Ectodermal cell (in vitro differentiated cells): ENCODE measurements at regions not wholly inside any gene's neighbourhood (a gene's known extent, or its start where the extent isn't known, plus 50 kb on each side); places are given as distances from the start of the nearest gene placed in this dataset.

ENCODE experiments used
- H3K27ac ChIP-seq: 2 replicates; pipeline ENCODE4 v1.7.0; 2013; ENCODE audit warnings: mild to moderate bottlenecking, low read depth, low read length; ENCODE audit not compliant: insufficient read depth, poor library complexity, severe bottlenecking
- H3K27me3 ChIP-seq: 2 replicates; pipeline ENCODE4 v1.7.0; 2013; ENCODE audit warnings: mild to moderate bottlenecking, low read length; ENCODE audit not compliant: insufficient read depth, control insufficient read depth, poor library complexity, severe bottlenecking
- H3K36me3 ChIP-seq: one replicate; pipeline ENCODE4 v1.7.0; 2013; ENCODE audit warnings: low read length; ENCODE audit not compliant: control insufficient read depth, insufficient read depth
- H3K4me1 ChIP-seq: one replicate; pipeline ENCODE4 v1.7.0; 2013; ENCODE audit warnings: low read length; ENCODE audit not compliant: control insufficient read depth, insufficient read depth
- H3K4me3 ChIP-seq: 2 replicates; pipeline ENCODE4 v1.7.0; 2013; ENCODE audit warnings: low read depth, low read length, control low read depth; ENCODE audit not compliant: insufficient read depth
- H3K9me3 ChIP-seq: 2 replicates; pipeline ENCODE4 v1.7.0; 2013; ENCODE audit warnings: mild to moderate bottlenecking, low read length, moderate library complexity; ENCODE audit not compliant: control insufficient read depth
- WGBS, 2 experiments: methylation state at CpG; one replicate each; pipeline ENCODE4 v1.1.7; 2013; ENCODE audit warnings: missing lambda C conversion rate in 2 of 2; 5-methylcytosine and 5-hydroxymethylcytosine counted together

DNA sequence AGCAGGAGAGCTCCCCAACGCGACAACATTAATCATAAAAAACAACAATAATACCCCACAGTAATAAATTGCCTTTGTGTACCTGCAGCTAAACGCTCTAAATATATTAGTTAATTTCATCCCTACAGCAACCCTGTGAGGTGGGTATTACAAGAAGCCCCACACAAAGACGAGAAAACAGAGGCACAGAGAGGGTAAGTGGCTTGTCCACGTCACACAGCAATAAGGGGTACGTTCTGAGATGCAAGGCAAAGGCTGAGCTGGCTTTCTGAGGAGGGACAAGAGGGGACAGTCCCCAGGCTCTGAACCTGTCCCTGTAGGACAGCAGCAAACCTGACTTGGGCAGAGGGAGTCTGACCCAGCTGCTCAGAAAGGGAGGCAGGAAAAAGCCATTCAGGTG, 78.2 kb downstream of the NCOR2 start:
- Histone ChIP-seq H3K27ac (no peak overlapping the region), H3K4me1 (no peaks in the 10 kb centered on the region), H3K36me3 (no peaks in the 10 kb centered on the region), H3K9me3 (no peaks in the 10 kb centered on the region), H3K4me3 (no peak overlapping the region), H3K27me3 (no peaks in the 10 kb centered on the region)
- 78 to 81% methylated on average over 6 of the region's 6 CpGs for WGBS, 2 experiments

DNA sequence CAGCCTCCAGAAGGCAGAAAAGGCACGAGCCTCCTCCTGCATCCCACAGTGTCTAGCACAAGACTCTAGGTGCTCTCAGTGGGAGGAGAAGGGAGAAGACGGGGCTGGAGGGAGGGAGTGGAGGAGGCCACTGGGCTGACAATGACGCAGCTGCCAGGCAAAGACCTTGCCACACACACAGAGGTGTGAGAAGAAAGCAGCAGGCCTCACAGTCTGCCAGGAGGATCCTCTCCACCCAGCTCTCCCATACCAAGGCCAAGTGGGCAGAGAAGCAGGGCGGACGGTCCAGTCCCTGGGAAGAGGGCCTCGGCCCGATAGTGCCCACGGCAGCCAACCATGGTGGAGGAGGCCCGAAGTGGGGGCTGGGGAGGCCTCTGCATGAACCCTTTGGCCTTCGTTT, 78.9 kb downstream of the NCOR2 start:
- no peak overlapping the region for H3K4me3 ChIP-seq
- H3K27me3 ChIP-seq: no peaks in the 10 kb centered on the region
- no peaks in the 10 kb centered on the region for H3K4me1 ChIP-seq
- WGBS, 2 experiments: 91 to 93% methylated on average over 10 of the region's 10 CpGs
- H3K27ac ChIP-seq: no peak overlapping the region
- no peaks in the 10 kb centered on the region for H3K9me3 ChIP-seq
- H3K36me3 ChIP-seq: no peaks in the 10 kb centered on the region

DNA sequence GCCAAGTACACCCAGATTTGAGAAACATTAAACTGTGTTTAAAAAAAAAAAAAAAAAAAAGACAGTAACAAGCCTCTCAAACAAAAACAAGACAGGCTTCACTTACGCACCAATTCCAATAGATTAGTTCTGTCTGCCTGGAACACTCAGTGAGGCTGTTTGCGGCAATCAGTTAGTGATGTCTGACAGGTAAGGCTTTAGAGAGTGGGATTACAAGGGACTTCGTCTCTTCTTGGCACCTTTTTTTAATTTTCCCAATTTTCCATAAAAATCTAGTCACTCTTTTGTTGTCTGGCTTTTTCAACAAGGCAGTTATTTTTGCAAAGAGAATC, 79.6 kb downstream of the NCOR2 start:
- no peaks in the 10 kb centered on the region for H3K4me1 ChIP-seq
- H3K27ac ChIP-seq: no peak overlapping the region
- no peak overlapping the region for H3K4me3 ChIP-seq
- no peaks in the 10 kb centered on the region for H3K27me3 ChIP-seq
- H3K9me3 ChIP-seq: no peaks in the 10 kb centered on the region
- no peaks in the 10 kb centered on the region for H3K36me3 ChIP-seq
- 70 to 74% methylated on average over 3 of the region's 3 CpGs for WGBS, 2 experiments

DNA sequence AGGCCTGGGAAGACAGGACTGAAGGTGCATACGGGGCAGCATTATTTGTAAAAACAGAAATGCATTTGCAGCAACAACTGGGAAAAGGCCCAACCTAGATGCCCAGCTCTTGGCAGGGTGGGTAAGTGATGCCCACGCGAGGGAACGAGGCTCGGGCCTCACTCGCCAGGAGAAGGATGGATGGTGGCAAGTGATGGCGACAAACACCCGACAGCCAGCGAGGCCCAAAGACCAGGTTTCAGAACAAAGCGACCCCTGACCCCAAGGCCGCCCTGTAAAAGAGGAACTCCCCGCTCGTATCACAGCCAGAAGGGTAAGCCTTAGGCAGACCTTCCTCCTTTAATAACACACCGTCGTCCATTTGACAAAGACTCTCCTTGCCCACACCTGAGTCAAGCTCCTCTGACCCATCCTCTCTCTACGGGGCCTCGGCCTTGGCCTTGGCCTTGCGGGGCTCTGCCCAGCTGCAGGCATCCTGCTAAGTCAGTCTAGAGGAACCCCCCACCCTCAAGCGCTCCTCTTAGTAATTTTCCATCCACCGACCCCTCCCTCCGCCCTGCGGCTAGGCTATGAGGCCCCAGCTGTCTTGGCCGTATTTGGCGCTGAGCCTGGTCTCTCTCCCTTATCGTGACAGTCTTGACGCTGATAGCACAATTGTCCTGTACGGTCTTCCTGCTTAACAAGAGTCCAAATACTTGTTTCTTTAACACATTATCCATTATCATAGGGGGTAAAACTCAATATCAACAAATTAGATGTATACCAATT, 80.2 kb downstream of the NCOR2 start:
- no peaks in the 10 kb centered on the region for H3K4me1 ChIP-seq
- H3K27ac ChIP-seq: no peak overlapping the region
- no peaks in the 10 kb centered on the region for H3K9me3 ChIP-seq
- no peaks in the 10 kb centered on the region for H3K36me3 ChIP-seq
- H3K4me3 ChIP-seq: no peak overlapping the region
- H3K27me3 ChIP-seq: no peaks in the 10 kb centered on the region
- 92 to 94% methylated on average over 27 of the region's 27 CpGs for WGBS, 2 experiments

DNA sequence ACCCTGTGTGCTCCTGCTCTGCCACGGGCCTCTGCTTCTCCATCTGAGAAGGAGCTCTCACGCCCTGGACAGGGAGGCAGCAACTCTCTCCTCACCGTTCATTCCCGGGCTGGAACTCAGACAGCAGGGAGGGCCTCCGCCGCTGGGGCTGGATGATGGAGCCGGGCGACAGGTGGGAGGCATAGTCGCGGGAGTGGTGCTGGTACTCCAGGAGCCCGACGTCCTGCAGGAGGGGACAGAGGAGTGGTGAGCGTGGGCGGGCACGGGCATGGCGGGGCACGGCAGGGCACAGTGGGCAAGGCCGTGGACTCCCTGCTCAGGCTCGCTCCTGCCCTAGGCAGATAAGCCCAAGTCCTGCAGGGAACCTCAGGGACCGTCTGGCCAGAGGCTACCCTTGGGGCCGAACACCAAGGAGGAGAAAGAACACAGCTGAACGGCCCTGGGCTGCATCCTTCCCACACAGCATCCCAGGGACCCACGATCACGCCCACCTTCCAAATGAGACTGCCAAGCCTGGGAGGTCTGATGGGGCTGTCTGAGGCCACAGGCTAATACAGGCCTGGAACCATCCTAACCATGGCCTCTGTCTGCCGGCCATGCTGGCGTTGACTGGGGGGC, 81.0 kb downstream of the NCOR2 start:
- peak overlapping the region; percentile 8 for H3K27ac ChIP-seq
- no peaks in the 10 kb centered on the region for H3K36me3 ChIP-seq
- WGBS, 2 experiments: 94 to 96% methylated on average over 26 of the region's 26 CpGs

DNA sequence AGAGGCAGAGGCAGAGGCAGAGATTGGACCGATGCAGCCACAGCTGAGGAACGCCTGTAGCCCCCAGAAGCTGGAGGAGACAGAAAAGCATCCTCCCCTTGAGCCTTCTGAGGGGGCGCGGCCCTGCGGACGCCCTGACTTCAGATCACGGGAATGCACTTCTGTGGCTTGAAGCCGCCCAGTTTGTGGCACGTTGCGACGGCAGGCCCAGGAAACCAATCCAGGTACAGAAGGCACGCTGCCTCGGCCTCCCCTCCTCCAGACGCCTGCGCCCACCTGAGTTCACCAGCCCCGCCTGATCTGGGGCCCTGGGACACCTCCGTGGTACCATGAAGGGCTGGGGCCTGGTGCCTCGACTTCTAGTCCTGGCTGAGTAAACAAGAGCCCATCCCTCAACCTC, 82.0 kb downstream of the NCOR2 start:
- Histone ChIP-seq H3K4me3 (no peak overlapping the region), H3K27me3 (no peaks in the 10 kb centered on the region), H3K9me3 (no peaks in the 10 kb centered on the region), H3K27ac (no peak overlapping the region), H3K4me1 (peaks cover 2% of the 10 kb centered on the region), H3K36me3 (no peaks in the 10 kb centered on the region)
- 93 to 94% methylated on average over 18 of the region's 18 CpGs for WGBS, 2 experiments

More for the DNA sequence above, 81.0 kb downstream of the NCOR2 start:
- H3K27me3 ChIP-seq: no peaks in the 10 kb centered on the region
- no peaks in the 10 kb centered on the region for H3K9me3 ChIP-seq
- no peak overlapping the region for H3K4me3 ChIP-seq
- no peaks in the 10 kb centered on the region for H3K4me1 ChIP-seq

GRCh38 chr12:124484526-124484953, 82.9 kb downstream of the NCOR2 start:
- H3K36me3 ChIP-seq: no peaks in the 10 kb centered on the region
- peaks cover 10% of the 10 kb centered on the region for H3K4me1 ChIP-seq
- no peak overlapping the region for H3K27ac ChIP-seq
- H3K27me3 ChIP-seq: no peaks in the 10 kb centered on the region
- H3K4me3 ChIP-seq: no peak overlapping the region
- no peaks in the 10 kb centered on the region for H3K9me3 ChIP-seq
- WGBS, 2 experiments: 89% methylated on average over 10 of the region's 10 CpGs

DNA sequence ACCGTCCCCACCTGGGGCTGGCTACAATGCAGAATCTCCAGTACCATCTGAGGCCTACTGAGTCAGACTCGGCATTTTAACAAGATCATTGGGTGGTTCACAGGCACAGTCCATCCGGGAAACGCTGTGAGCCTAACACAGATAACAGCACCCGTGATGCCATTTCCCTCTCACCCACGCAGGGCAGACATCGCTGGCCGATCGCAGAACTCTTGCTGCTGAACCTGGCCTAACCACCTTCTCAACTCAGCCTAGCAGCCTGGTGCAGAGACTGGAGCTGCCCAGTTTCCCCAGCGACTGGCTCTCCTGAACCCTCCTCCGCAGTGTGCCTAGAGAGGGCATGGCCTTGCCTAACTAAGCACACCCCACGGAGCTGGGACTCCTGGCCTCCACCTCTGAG, 83.3 kb downstream of the NCOR2 start:
- WGBS, 2 experiments: 94% methylated on average over 12 of the region's 12 CpGs
- H3K4me3 ChIP-seq: no peak overlapping the region
- no peak overlapping the region for H3K27ac ChIP-seq
- no peaks in the 10 kb centered on the region for H3K9me3 ChIP-seq
- H3K4me1 ChIP-seq: peaks cover 15% of the 10 kb centered on the region
- H3K36me3 ChIP-seq: no peaks in the 10 kb centered on the region
- no peaks in the 10 kb centered on the region for H3K27me3 ChIP-seq

GRCh38 chr12:124482901-124483799, 84.3 kb downstream of the NCOR2 start:
- H3K4me3 ChIP-seq: no peak overlapping the region
- no peaks in the 10 kb centered on the region for H3K9me3 ChIP-seq
- H3K4me1 ChIP-seq: peaks cover 19% of the 10 kb centered on the region
- no peaks in the 10 kb centered on the region for H3K36me3 ChIP-seq
- no peak overlapping the region for H3K27ac ChIP-seq
- 94% methylated on average over 27 of the region's 27 CpGs for WGBS, 2 experiments
- no peaks in the 10 kb centered on the region for H3K27me3 ChIP-seq

- Histone ChIP-seq H3K27ac (no peak overlapping the region), H3K36me3 (no peaks in the 10 kb centered on the region), H3K9me3 (no peaks in the 10 kb centered on the region), H3K4me3 (no peak overlapping the region), H3K4me1 (peaks cover 19% of the 10 kb centered on the region), H3K27me3 (no peaks in the 10 kb centered on the region)
- WGBS, 2 experiments: 93 to 94% methylated on average over 6 of the region's 6 CpGs
These were observed 84.9 kb downstream of the NCOR2 start for GRCh38 chr12:124482567-124482893.
